ENCODE measurements at regions not wholly inside any gene's neighbourhood (a gene's known extent, or its start where the extent isn't known, plus 50 kb on each side); places are given as distances from the start of the nearest gene placed in this dataset.

DNA sequence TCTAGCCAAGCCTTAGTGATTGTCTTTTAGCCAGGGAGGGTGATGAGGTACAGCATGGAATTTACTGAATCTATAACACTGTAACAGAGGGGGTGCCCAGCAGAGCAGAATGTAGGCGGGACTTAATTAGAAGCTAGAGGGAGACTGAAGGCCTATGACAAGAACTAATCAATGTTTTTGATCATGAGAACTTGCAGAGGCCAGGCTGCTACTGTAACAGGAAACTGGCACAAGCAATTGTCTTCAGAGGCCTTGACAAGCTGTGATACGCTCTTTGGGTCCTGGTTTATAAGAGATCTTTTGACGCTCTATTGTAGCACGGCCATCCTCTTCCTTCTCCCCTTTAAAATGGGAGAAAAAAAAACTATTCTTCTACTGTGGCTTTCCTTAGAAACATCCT is 1297.3 kb downstream of the JRKL start:
- H3K9me3 ChIP-seq (ENCODE audit: control insufficient read depth in 4 of 4, low read length in 3 of 4), result no peaks in the 10 kb centered on the region
- no peak overlapping the region for H3K9ac ChIP-seq (ENCODE audit: low read depth in 1 of 2, low read length in 2 of 2)
- 83% methylated on average over 4 of the region's 4 CpGs for WGBS
- no peaks in the 10 kb centered on the region for H3K36me3 ChIP-seq (ENCODE audit: control insufficient read depth in 4 of 4, insufficient read depth in 3 of 4, low read depth in 1 of 4, low read length in 3 of 4)
- H3K27me3 ChIP-seq (ENCODE audit: control insufficient read depth in 4 of 4, insufficient read depth in 4 of 4, low read length in 3 of 4), result no peaks in the 10 kb centered on the region
- no peaks in the 10 kb centered on the region for H3K4me1 ChIP-seq (ENCODE audit: control insufficient read depth in 4 of 4, insufficient read depth in 4 of 4, low read length in 3 of 4)
- no peak for TF ChIP-seq EGR1 (IDR thresholded peaks at IDR 0.05; ENCODE audit: low read depth in 2 of 2)
- TF ChIP-seq RXRA (IDR thresholded peaks at IDR 0.05), result no peak
- TF ChIP-seq GABPA (IDR thresholded peaks at IDR 0.05 in 1 of 2, conservative IDR thresholded peaks at IDR 0.05 in 1 of 2), result no peak
- TF ChIP-seq HNF4G (IDR thresholded peaks at IDR 0.05), result no peak
- TF ChIP-seq, protein P1, sequence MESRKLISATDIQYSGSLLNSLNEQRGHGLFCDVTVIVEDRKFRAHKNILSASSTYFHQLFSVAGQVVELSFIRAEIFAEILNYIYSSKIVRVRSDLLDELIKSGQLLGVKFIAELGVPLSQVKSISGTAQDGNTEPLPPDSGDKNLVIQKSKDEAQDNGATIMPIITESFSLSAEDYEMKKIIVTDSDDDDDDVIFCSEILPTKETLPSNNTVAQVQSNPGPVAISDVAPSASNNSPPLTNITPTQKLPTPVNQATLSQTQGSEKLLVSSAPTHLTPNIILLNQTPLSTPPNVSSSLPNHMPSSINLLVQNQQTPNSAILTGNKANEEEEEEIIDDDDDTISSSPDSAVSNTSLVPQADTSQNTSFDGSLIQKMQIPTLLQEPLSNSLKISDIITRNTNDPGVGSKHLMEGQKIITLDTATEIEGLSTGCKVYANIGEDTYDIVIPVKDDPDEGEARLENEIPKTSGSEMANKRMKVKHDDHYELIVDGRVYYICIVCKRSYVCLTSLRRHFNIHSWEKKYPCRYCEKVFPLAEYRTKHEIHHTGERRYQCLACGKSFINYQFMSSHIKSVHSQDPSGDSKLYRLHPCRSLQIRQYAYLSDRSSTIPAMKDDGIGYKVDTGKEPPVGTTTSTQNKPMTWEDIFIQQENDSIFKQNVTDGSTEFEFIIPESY (IDR thresholded peaks at IDR 0.05), result no peak
- no peak for TF ChIP-seq FOXA2 (IDR thresholded peaks at IDR 0.05)
- no peak for DNase-seq (ENCODE audit: low spot score)
- H3K27ac ChIP-seq (ENCODE audit: low read depth in 1 of 2, low read length in 2 of 2), result no peak overlapping the region
- no peak overlapping the region for H3K4me3 ChIP-seq (ENCODE audit: low read depth in 1 of 3, low read length in 3 of 3)

DNA sequence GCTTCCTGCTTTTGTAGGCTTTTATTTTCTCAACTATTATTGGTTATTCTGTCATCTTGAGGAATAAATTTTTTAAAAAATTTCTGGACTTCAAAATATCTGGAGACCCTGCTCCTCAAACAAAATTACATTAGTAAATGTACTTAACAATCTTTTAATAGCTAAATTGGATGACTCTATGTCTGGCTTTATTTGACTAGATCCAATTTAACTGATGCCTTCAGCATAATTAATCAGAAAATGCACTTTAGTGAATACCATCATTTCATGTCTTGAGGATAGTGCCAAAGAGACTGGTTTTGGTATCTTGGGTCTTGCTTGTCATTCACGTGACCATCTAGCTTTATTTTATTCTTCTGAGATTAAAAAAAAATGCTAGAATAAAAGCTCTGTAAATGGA is 1301.2 kb downstream of the JRKL start:
- 70% methylated on average over 1 of the region's 1 CpG for WGBS
- Histone ChIP-seq H3K4me3 (ENCODE audit: low read depth in 1 of 3, low read length in 3 of 3) (no peak overlapping the region), H3K9me3 (ENCODE audit: control insufficient read depth in 4 of 4, low read length in 3 of 4) (no peaks in the 10 kb centered on the region), H3K27me3 (ENCODE audit: control insufficient read depth in 4 of 4, insufficient read depth in 4 of 4, low read length in 3 of 4) (no peaks in the 10 kb centered on the region), H3K27ac (ENCODE audit: low read depth in 1 of 2, low read length in 2 of 2) (no peak overlapping the region), H3K36me3 (ENCODE audit: control insufficient read depth in 4 of 4, insufficient read depth in 3 of 4, low read depth in 1 of 4, low read length in 3 of 4) (no peaks in the 10 kb centered on the region), H3K9ac (ENCODE audit: low read depth in 1 of 2, low read length in 2 of 2) (no peak overlapping the region), H3K4me1 (ENCODE audit: control insufficient read depth in 4 of 4, insufficient read depth in 4 of 4, low read length in 3 of 4) (no peaks in the 10 kb centered on the region)
- TF ChIP-seq FOXA1 (IDR thresholded peaks at IDR 0.05) (no peak), SP1 (IDR thresholded peaks at IDR 0.05) (no peak), GABPA (IDR thresholded peaks at IDR 0.05 in 1 of 2, conservative IDR thresholded peaks at IDR 0.05 in 1 of 2) (no peak), HNF4A (conservative IDR thresholded peaks at IDR 0.05) (no peak), NR2F2 (IDR thresholded peaks at IDR 0.05) (no peak)
- no peak for DNase-seq (ENCODE audit: low spot score)

DNA sequence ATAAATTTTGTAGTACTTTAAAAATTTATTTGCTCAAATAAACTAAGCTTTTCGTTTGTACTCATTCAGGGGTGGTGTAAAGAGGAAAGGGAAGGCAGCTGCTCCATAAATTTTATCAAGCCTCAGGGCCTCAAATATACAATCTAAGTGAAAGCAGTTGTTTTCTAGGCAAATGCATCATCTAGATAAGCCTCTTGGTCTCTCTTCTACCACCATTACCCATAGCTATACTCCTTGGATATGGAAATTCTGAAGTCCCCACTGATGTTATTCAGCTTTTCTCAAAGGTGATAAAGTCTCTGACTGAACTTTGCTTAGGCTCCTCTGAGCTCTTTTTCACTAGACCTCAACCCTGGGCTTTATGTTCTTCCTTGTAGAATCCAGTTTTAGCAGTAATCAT is 1313.1 kb downstream of the JRKL start:
- H3K4me1 ChIP-seq (ENCODE audit: control insufficient read depth in 4 of 4, insufficient read depth in 4 of 4, low read length in 3 of 4), result no peaks in the 10 kb centered on the region
- no peaks in the 10 kb centered on the region for H3K9me3 ChIP-seq (ENCODE audit: control insufficient read depth in 4 of 4, low read length in 3 of 4)
- no peak overlapping the region for H3K9ac ChIP-seq (ENCODE audit: low read depth in 1 of 2, low read length in 2 of 2)
- no peak for DNase-seq (ENCODE audit: low spot score)
- no peaks in the 10 kb centered on the region for H3K36me3 ChIP-seq (ENCODE audit: control insufficient read depth in 4 of 4, insufficient read depth in 3 of 4, low read depth in 1 of 4, low read length in 3 of 4)
- no peak overlapping the region for H3K27ac ChIP-seq (ENCODE audit: low read depth in 1 of 2, low read length in 2 of 2)
- H3K4me3 ChIP-seq (ENCODE audit: low read depth in 1 of 3, low read length in 3 of 3), result no peak overlapping the region
- no peaks in the 10 kb centered on the region for H3K27me3 ChIP-seq (ENCODE audit: control insufficient read depth in 4 of 4, insufficient read depth in 4 of 4, low read length in 3 of 4)
- WGBS, result 29% methylated on average over 1 of the region's 1 CpG
- no peak for TF ChIP-seq NR2F2 (IDR thresholded peaks at IDR 0.05)
- TF ChIP-seq, protein P2, sequence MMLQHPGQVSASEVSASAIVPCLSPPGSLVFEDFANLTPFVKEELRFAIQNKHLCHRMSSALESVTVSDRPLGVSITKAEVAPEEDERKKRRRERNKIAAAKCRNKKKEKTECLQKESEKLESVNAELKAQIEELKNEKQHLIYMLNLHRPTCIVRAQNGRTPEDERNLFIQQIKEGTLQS (IDR thresholded peaks at IDR 0.05), result no peak
- no peak for TF ChIP-seq SP1 (IDR thresholded peaks at IDR 0.05)
- TF ChIP-seq YY1 (IDR thresholded peaks at IDR 0.05), result no peak
- TF ChIP-seq, protein P3, sequence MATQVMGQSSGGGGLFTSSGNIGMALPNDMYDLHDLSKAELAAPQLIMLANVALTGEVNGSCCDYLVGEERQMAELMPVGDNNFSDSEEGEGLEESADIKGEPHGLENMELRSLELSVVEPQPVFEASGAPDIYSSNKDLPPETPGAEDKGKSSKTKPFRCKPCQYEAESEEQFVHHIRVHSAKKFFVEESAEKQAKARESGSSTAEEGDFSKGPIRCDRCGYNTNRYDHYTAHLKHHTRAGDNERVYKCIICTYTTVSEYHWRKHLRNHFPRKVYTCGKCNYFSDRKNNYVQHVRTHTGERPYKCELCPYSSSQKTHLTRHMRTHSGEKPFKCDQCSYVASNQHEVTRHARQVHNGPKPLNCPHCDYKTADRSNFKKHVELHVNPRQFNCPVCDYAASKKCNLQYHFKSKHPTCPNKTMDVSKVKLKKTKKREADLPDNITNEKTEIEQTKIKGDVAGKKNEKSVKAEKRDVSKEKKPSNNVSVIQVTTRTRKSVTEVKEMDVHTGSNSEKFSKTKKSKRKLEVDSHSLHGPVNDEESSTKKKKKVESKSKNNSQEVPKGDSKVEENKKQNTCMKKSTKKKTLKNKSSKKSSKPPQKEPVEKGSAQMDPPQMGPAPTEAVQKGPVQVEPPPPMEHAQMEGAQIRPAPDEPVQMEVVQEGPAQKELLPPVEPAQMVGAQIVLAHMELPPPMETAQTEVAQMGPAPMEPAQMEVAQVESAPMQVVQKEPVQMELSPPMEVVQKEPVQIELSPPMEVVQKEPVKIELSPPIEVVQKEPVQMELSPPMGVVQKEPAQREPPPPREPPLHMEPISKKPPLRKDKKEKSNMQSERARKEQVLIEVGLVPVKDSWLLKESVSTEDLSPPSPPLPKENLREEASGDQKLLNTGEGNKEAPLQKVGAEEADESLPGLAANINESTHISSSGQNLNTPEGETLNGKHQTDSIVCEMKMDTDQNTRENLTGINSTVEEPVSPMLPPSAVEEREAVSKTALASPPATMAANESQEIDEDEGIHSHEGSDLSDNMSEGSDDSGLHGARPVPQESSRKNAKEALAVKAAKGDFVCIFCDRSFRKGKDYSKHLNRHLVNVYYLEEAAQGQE (IDR thresholded peaks at IDR 0.05), result no peak
- TF ChIP-seq, protein P1 (IDR thresholded peaks at IDR 0.05), result no peak
- no peak for TF ChIP-seq HNF4A (conservative IDR thresholded peaks at IDR 0.05)
- TF ChIP-seq GABPA (IDR thresholded peaks at IDR 0.05 in 1 of 2, conservative IDR thresholded peaks at IDR 0.05 in 1 of 2), result no peak
- no peak for TF ChIP-seq FOXA2 (IDR thresholded peaks at IDR 0.05)
- no peak for TF ChIP-seq TAF1 (conservative IDR thresholded peaks at IDR 0.05)
- TF ChIP-seq, protein P4, sequence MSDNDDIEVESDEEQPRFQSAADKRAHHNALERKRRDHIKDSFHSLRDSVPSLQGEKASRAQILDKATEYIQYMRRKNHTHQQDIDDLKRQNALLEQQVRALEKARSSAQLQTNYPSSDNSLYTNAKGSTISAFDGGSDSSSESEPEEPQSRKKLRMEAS (IDR thresholded peaks at IDR 0.05), result no peak
- no peak for TF ChIP-seq HNF4G (IDR thresholded peaks at IDR 0.05)
- no peak for TF ChIP-seq FOXA1 (IDR thresholded peaks at IDR 0.05)
- TF ChIP-seq JUND (IDR thresholded peaks at IDR 0.05), result no peak
- no peak for TF ChIP-seq RAD21 (IDR thresholded peaks at IDR 0.05)
- TF ChIP-seq RXRA (IDR thresholded peaks at IDR 0.05), result no peak
- no peak for TF ChIP-seq EGR1 (IDR thresholded peaks at IDR 0.05; ENCODE audit: low read depth in 2 of 2)
- TF ChIP-seq, protein P5, sequence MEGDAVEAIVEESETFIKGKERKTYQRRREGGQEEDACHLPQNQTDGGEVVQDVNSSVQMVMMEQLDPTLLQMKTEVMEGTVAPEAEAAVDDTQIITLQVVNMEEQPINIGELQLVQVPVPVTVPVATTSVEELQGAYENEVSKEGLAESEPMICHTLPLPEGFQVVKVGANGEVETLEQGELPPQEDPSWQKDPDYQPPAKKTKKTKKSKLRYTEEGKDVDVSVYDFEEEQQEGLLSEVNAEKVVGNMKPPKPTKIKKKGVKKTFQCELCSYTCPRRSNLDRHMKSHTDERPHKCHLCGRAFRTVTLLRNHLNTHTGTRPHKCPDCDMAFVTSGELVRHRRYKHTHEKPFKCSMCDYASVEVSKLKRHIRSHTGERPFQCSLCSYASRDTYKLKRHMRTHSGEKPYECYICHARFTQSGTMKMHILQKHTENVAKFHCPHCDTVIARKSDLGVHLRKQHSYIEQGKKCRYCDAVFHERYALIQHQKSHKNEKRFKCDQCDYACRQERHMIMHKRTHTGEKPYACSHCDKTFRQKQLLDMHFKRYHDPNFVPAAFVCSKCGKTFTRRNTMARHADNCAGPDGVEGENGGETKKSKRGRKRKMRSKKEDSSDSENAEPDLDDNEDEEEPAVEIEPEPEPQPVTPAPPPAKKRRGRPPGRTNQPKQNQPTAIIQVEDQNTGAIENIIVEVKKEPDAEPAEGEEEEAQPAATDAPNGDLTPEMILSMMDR (IDR thresholded peaks at IDR 0.05; ENCODE audit: low read depth, low read length, missing input control), result no peak
